ENCODE measurements at regions not wholly inside any gene's neighbourhood (a gene's known extent, or its start where the extent isn't known, plus 50 kb on each side); places are given as distances from the start of the nearest gene placed in this dataset.

- DNase-seq (no peak), ATAC-seq (ENCODE audit: low read depth) (no peak)
- Mint-ChIP-seq H3K4me1 (no peaks in the 10 kb centered on the region), H3K27me3 (no peaks in the 10 kb centered on the region), H3K9me3 (no peaks in the 10 kb centered on the region), H3K4me3 (no peak overlapping the region), H3K36me3 (ENCODE audit: low read depth) (no peaks in the 10 kb centered on the region), H3K27ac (no peak overlapping the region)
- CTCF ChIA-PET: no interaction called here
- POLR2A ChIA-PET: no interaction called here
- intact Hi-C loops (cut with micrococcal nuclease): no loop called here
- TF ChIP-seq CTCF (IDR thresholded peaks at IDR 0.05): no peak
Observed at GRCh38 chr13:94896238-94896637, 183.9 kb upstream of the SOX21 start.

- Mint-ChIP-seq H3K27ac (no peak overlapping the region), H3K4me1 (no peaks in the 10 kb centered on the region), H3K9me3 (peaks cover 3% of the 10 kb centered on the region), H3K36me3 (ENCODE audit: low read depth) (no peaks in the 10 kb centered on the region), H3K27me3 (no peaks in the 10 kb centered on the region), H3K4me3 (no peak overlapping the region)
- no peak for TF ChIP-seq CTCF (IDR thresholded peaks at IDR 0.05)
- CTCF ChIA-PET: no interaction called here
- POLR2A ChIA-PET: no interaction called here
- DNase-seq (no peak), ATAC-seq (ENCODE audit: low read depth) (no peak)
- intact Hi-C loops (cut with micrococcal nuclease): no loop called here
Observed at GRCh38 chr13:94886191-94886590, 173.8 kb upstream of the SOX21 start.

GRCh38 chr13:94880463-94880862 lies 168.1 kb upstream of the SOX21 start:
- CTCF ChIA-PET: no interaction called here

GRCh38 chr13:94878602-94879165 lies 166.3 kb upstream of the SOX21 start:
- H3K36me3 Mint-ChIP-seq (ENCODE audit: low read depth): no peaks in the 10 kb centered on the region
- ATAC-seq (ENCODE audit: low read depth): no peak
- no peak for TF ChIP-seq CTCF (IDR thresholded peaks at IDR 0.05)
- H3K4me3 Mint-ChIP-seq: no peak overlapping the region
- H3K27me3 Mint-ChIP-seq: no peaks in the 10 kb centered on the region
- peaks cover 4% of the 10 kb centered on the region for H3K9me3 Mint-ChIP-seq
- ChIA-PET CTCF (no interaction called here), POLR2A (no interaction called here)
- intact Hi-C loops (cut with micrococcal nuclease): no loop called here
- DNase-seq: no peak
- no peak overlapping the region for H3K27ac Mint-ChIP-seq
- no peaks in the 10 kb centered on the region for H3K4me1 Mint-ChIP-seq

More at GRCh38 chr13:94880463-94880862, 168.1 kb upstream of the SOX21 start:
- H3K27me3 Mint-ChIP-seq: no peaks in the 10 kb centered on the region
- intact Hi-C loops (cut with micrococcal nuclease): no loop called here
- H3K36me3 Mint-ChIP-seq (ENCODE audit: low read depth): no peaks in the 10 kb centered on the region
- DNase-seq: no peak
- peaks cover 4% of the 10 kb centered on the region for H3K9me3 Mint-ChIP-seq
- H3K27ac Mint-ChIP-seq: no peak overlapping the region
- TF ChIP-seq CTCF (IDR thresholded peaks at IDR 0.05): no peak
- ATAC-seq (ENCODE audit: low read depth): no peak
- H3K4me3 Mint-ChIP-seq: no peak overlapping the region
- H3K4me1 Mint-ChIP-seq: no peaks in the 10 kb centered on the region
- POLR2A ChIA-PET: no interaction called here

GRCh38 chr13:94864474-94864873 lies 152.1 kb upstream of the SOX21 start:
- TF ChIP-seq CTCF (IDR thresholded peaks at IDR 0.05): no peak
- DNase-seq (no peak), ATAC-seq (ENCODE audit: low read depth) (no peak)
- no peaks in the 10 kb centered on the region for H3K9me3 Mint-ChIP-seq
- intact Hi-C loops (cut with micrococcal nuclease): no loop called here
- H3K36me3 Mint-ChIP-seq (ENCODE audit: low read depth): no peaks in the 10 kb centered on the region
- CTCF ChIA-PET: no interaction called here
- peaks cover 9% of the 10 kb centered on the region for H3K27me3 Mint-ChIP-seq
- H3K4me3 Mint-ChIP-seq: no peak overlapping the region
- peaks cover 6% of the 10 kb centered on the region for H3K4me1 Mint-ChIP-seq
- POLR2A ChIA-PET: no interaction called here
- no peak overlapping the region for H3K27ac Mint-ChIP-seq

All from activated B cell treated with CpG ODN at 0.5 μM for 24 hours (primary cell).